ENCODE measurements at regions not wholly inside any gene's neighbourhood (a gene's known extent, or its start where the extent isn't known, plus 50 kb on each side); places are given as distances from the start of the nearest gene placed in this dataset.

- DNase-seq (ENCODE audit: low read depth), result peak; percentile 68
- H3K4me3 ChIP-seq (ENCODE audit: low read depth, low read length), result no peak overlapping the region
- peak; percentile 32 for TF ChIP-seq CTCF (IDR thresholded peaks at IDR 0.05; ENCODE audit: insufficient read depth, low read length)
Measured at GRCh38 chr6:82589509-82590206, 226.0 kb downstream of the TPBG start.

- TF ChIP-seq CTCF (IDR thresholded peaks at IDR 0.05; ENCODE audit: insufficient read depth, low read length), result no peak
- H3K4me3 ChIP-seq (ENCODE audit: low read depth, low read length), result no peak overlapping the region
- no peak for DNase-seq (ENCODE audit: low read depth)
Measured at GRCh38 chr6:82597201-82597600, 233.6 kb downstream of the TPBG start.

- DNase-seq (ENCODE audit: low read depth), result peak; percentile 7
- H3K4me3 ChIP-seq (ENCODE audit: low read depth, low read length), result no peak overlapping the region
- TF ChIP-seq CTCF (IDR thresholded peaks at IDR 0.05; ENCODE audit: insufficient read depth, low read length), result no peak
Measured at GRCh38 chr6:82602776-82603175, 239.2 kb downstream of the TPBG start.

GRCh38 chr6:82603871-82604270 is 240.3 kb downstream of the TPBG start:
- no peak overlapping the region for H3K4me3 ChIP-seq (ENCODE audit: low read depth, low read length)
- no peak for TF ChIP-seq CTCF (IDR thresholded peaks at IDR 0.05; ENCODE audit: insufficient read depth, low read length)
- peak; percentile 48 for DNase-seq (ENCODE audit: low read depth)

- TF ChIP-seq CTCF (IDR thresholded peaks at IDR 0.05; ENCODE audit: insufficient read depth, low read length), result no peak
- no peak overlapping the region for H3K4me3 ChIP-seq (ENCODE audit: low read depth, low read length)
- DNase-seq (ENCODE audit: low read depth), result no peak
Measured at GRCh38 chr6:82607998-82608725, 244.5 kb downstream of the TPBG start.

GRCh38 chr6:82608781-82609180 is 245.2 kb downstream of the TPBG start:
- TF ChIP-seq CTCF (IDR thresholded peaks at IDR 0.05; ENCODE audit: insufficient read depth, low read length), result no peak
- DNase-seq (ENCODE audit: low read depth), result no peak
- H3K4me3 ChIP-seq (ENCODE audit: low read depth, low read length), result no peak overlapping the region
